GM23338 (cell line): ENCODE measurements at regions not wholly inside any gene's neighbourhood (a gene's known extent, or its start where the extent isn't known, plus 50 kb on each side); places are given as distances from the start of the nearest gene placed in this dataset.
"Not testable (repeated sequence)": the region's sequence is repeated elsewhere in the genome, so short reads cannot be mapped to it uniquely, and the experiment has no call there.

Experiments used
- ATAC-seq: fragments of 200-7000 bp; cut with Tn5 transposase; 3 replicates; pipeline ENCODE4 v1.9.1; 2020
- DNase-seq: peaks from one replicate; pipeline ENCODE4 v3.0.0-alpha.2; 2015; ENCODE audit warnings: low spot score
- H2AFZ ChIP-seq: fragments of 200-600 bp; sonication (generic); 2 replicates; pipeline ENCODE4 v1.8.0; 2016; ENCODE audit warnings: antibody characterized with exemption, mild to moderate bottlenecking, moderate library complexity
- H3F3A ChIP-seq: fragments of 200-600 bp; sonication (generic); replicated peaks from 2 replicates; pipeline ENCODE4 v1.8.0; 2017; ENCODE audit warnings: antibody characterized with exemption, mixed run types, low read depth
- H3K27ac ChIP-seq: fragments of 200-600 bp; sonication (generic); 2 replicates; pipeline ENCODE4 v1.6.1; 2016; ENCODE audit warnings: low read depth
- H3K27me3 ChIP-seq: fragments of 200-600 bp; sonication (generic); 2 replicates; pipeline ENCODE4 v1.8.0; 2016; ENCODE audit warnings: mild to moderate bottlenecking, mixed run types, moderate library complexity; ENCODE audit not compliant: insufficient read depth
- H3K36me3 ChIP-seq: fragments of 200-600 bp; sonication (generic); 2 replicates; pipeline ENCODE4 v1.8.0; 2016; ENCODE audit warnings: mild to moderate bottlenecking; ENCODE audit not compliant: insufficient read depth
- H3K4me1 ChIP-seq: fragments of 200-600 bp; sonication (generic); 2 replicates; pipeline ENCODE4 v1.8.0; 2016; ENCODE audit warnings: mild to moderate bottlenecking, moderate library complexity; ENCODE audit not compliant: insufficient read depth
- H3K4me2 ChIP-seq: fragments of 200-600 bp; sonication (generic); 2 replicates; pipeline ENCODE4 v1.7.1; 2017; ENCODE audit warnings: mixed run types
- H3K4me3 ChIP-seq: fragments of 200-600 bp; sonication (generic); 2 replicates; pipeline ENCODE4 v1.6.1; 2016; ENCODE audit warnings: mixed run types
- H3K79me2 ChIP-seq: fragments of 200-600 bp; sonication (generic); replicated peaks from 2 replicates; pipeline ENCODE4 v1.8.0; 2017; ENCODE audit warnings: mild to moderate bottlenecking; ENCODE audit not compliant: insufficient read depth
- H3K9me2 ChIP-seq: fragments of 200-600 bp; sonication (generic); 2 replicates; pipeline ENCODE4 v1.8.0; 2017; ENCODE audit not compliant: insufficient read depth
- H4K20me1 ChIP-seq: fragments of 200-600 bp; sonication (generic); replicated peaks from 2 replicates; pipeline ENCODE4 v1.8.0; 2017; ENCODE audit warnings: mild to moderate bottlenecking; ENCODE audit not compliant: insufficient read depth
- H3K27ac Mint-ChIP-seq: 2 replicates; pipeline ENCODE4 v1.8.0; 2020; ENCODE audit warnings: inconsistent platforms, mild to moderate bottlenecking, moderate library complexity, mixed read lengths
- H3K27me3 Mint-ChIP-seq: 3 replicates; pipeline ENCODE4 v1.8.0; 2022; ENCODE audit warnings: low read depth, mild to moderate bottlenecking, moderate library complexity, mixed read lengths, inconsistent platforms; ENCODE audit not compliant: insufficient read depth, poor library complexity
- H3K36me3 Mint-ChIP-seq: 3 replicates; pipeline ENCODE4 v1.8.0; 2021; ENCODE audit warnings: low read depth, mild to moderate bottlenecking, inconsistent platforms, moderate library complexity, mixed read lengths
- H3K4me1 Mint-ChIP-seq: 3 replicates; pipeline ENCODE4 v1.8.0; 2020; ENCODE audit warnings: mild to moderate bottlenecking, inconsistent platforms, mixed read lengths
- H3K4me3 Mint-ChIP-seq: 3 replicates; pipeline ENCODE4 v1.8.0; 2021; ENCODE audit warnings: moderate library complexity, mild to moderate bottlenecking, inconsistent platforms, mixed read lengths
- H3K9me3 Mint-ChIP-seq: 3 replicates; pipeline ENCODE4 v1.8.0; 2020; ENCODE audit warnings: moderate library complexity, mild to moderate bottlenecking, inconsistent platforms, mixed read lengths
- ETS1 ChIP-seq: IDR thresholded peaks from 2 replicates; pipeline ENCODE4 v1.6.1; 2016; ENCODE audit warnings: antibody characterized with exemption
- JUNB ChIP-seq: IDR thresholded peaks from one replicate; pipeline ENCODE4 v1.6.1; 2016; ENCODE audit warnings: antibody characterized with exemption; ENCODE audit not compliant: unreplicated experiment
- ZNF114 ChIP-seq: fragments of 250-450 bp; sonication (Bioruptor Pico); IDR thresholded peaks from 2 replicates; pipeline ENCODE4 v1.5.0; 2020; ENCODE audit warnings: mild to moderate bottlenecking, moderate library complexity
- ZNF331 ChIP-seq: fragments of 250-450 bp; sonication (Bioruptor Pico); IDR thresholded peaks from 2 replicates; pipeline ENCODE4 v1.5.0; 2020; ENCODE audit warnings: low read depth, mild to moderate bottlenecking, moderate library complexity
- ZNF462 ChIP-seq: fragments of 250-450 bp; sonication (Bioruptor Pico); IDR thresholded peaks from 2 replicates; pipeline ENCODE4 v1.5.0; 2020; ENCODE audit warnings: mild to moderate bottlenecking, moderate library complexity

DNA sequence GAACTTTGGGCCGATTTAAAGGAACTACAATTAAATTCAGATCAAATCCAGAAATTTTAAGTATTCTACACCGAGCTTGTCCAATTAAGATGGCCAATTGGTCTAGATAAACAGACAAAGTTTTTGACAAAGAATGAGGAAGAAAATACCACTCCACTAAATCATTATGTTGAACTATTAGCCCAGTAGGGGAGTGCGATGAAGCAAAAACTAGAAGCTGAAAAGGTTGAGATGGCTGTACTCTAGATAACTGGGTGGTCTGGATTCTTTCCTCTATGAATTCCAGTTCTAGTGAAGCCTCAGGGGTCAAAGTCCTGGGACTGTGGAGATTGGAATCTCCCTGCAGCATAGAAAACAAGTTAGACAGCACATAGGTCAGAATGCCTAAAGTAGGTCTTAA lies 418.9 kb upstream of the IMPG1 start:
- not testable (repeated sequence) for H3K27ac ChIP-seq, H4K20me1 ChIP-seq, H2AFZ ChIP-seq, H3K27me3 ChIP-seq, H3K9me2 ChIP-seq, ATAC-seq, H3K4me1 ChIP-seq, H3K4me2 ChIP-seq, H3K79me2 ChIP-seq, H3K36me3 ChIP-seq, DNase-seq, H3K4me3 Mint-ChIP-seq, H3K4me1 Mint-ChIP-seq, H3K27me3 Mint-ChIP-seq, H3K27ac Mint-ChIP-seq, H3F3A ChIP-seq, H3K4me3 ChIP-seq
- peaks cover 34% of the 10 kb centered on the region for H3K9me3 Mint-ChIP-seq
- H3K36me3 Mint-ChIP-seq = peaks cover 24% of the 10 kb centered on the region

- no peaks in the 10 kb centered on the region for H3K4me1 ChIP-seq
- no peak for DNase-seq
- no peaks in the 10 kb centered on the region for H3K79me2 ChIP-seq
- H3K27me3 ChIP-seq = no peaks in the 10 kb centered on the region
- no peaks in the 10 kb centered on the region for H4K20me1 ChIP-seq
- H3K9me2 ChIP-seq = no peaks in the 10 kb centered on the region
- no peak for ATAC-seq
- no peak overlapping the region for H3K4me2 ChIP-seq
- Mint-ChIP-seq H3K36me3 (peaks cover 15% of the 10 kb centered on the region), H3K4me1 (no peaks in the 10 kb centered on the region), H3K27ac (no peak overlapping the region), H3K27me3 (peaks cover 3% of the 10 kb centered on the region), H3K4me3 (no peak overlapping the region), H3K9me3 (peaks cover 29% of the 10 kb centered on the region)
- no peak overlapping the region for H3K4me3 ChIP-seq
- H3K27ac ChIP-seq = no peak overlapping the region
- no peaks in the 10 kb centered on the region for H3K36me3 ChIP-seq
- H2AFZ ChIP-seq = no peak overlapping the region
- TF ChIP-seq ZNF114 (CRISPR knock-in tag) (no peak), ZNF331 (CRISPR knock-in tag) (no peak), JUNB (no peak), ZNF462 (CRISPR knock-in tag) (no peak), ETS1 (no peak)
- H3F3A ChIP-seq = no peaks in the 10 kb centered on the region
Observed at GRCh38 chr6:76490456-76490855, 418.0 kb upstream of the IMPG1 start.
